HG03108 (cell line): ENCODE measurements at regions not wholly inside any gene's neighbourhood (a gene's known extent, or its start where the extent isn't known, plus 50 kb on each side); places are given as distances from the start of the nearest gene placed in this dataset.

Experiments used
- ATAC-seq: cut with Tn5 transposase; IDR thresholded peaks from one replicate; pipeline ENCODE4 v1.9.1; 2021; ENCODE audit warnings: moderate library complexity; ENCODE audit not compliant: unreplicated experiment

- no peak for ATAC-seq
These were observed 63.7 kb upstream of the TPRG1 start for GRCh38 chr3:189108067-189108466.

DNA sequence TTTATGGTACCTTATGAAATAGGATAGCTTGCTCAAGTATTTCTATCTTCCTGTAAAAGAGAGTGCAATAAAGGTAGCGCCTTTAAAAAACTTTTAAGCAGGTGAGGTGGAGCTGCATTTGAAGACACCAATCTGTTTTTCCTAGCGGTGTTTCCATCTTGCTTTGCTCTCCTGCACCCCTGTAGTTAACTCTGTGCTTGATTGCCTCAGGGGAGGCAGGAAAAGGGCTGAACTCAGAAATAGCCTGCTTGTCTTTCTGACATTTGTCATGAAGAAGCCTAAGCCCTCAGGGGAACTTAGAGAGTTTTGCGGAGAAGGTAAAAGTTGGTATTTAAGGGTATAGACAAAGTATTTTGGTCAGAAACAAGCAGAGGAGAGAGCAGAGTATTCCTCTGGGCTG, 63.0 kb upstream of the TPRG1 start:
- ATAC-seq = no peak

GRCh38 chr3:189109145-189109544, 62.6 kb upstream of the TPRG1 start:
- no peak for ATAC-seq

DNA sequence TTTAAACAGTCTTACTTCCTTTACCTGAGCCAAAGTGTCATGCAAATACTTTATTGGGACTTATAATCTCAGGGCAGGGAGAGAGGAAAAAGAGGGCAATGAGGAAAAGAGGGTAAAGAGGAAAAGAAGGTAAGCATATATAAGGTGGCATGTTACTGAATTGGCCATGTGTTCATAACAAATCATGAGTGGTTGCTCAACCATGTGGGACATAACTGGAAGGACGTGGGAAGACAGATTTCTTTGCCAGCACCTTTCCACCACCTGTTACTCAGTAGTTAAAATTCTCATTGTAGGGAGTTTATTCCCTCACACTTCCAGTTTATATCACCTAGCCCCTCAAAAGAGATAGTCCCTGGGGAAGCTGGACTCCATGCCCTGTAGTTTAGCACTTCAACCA, 54.7 kb upstream of the TPRG1 start:
- ATAC-seq = no peak

GRCh38 chr3:189118896-189119295, 52.9 kb upstream of the TPRG1 start:
- ATAC-seq = no peak

DNA sequence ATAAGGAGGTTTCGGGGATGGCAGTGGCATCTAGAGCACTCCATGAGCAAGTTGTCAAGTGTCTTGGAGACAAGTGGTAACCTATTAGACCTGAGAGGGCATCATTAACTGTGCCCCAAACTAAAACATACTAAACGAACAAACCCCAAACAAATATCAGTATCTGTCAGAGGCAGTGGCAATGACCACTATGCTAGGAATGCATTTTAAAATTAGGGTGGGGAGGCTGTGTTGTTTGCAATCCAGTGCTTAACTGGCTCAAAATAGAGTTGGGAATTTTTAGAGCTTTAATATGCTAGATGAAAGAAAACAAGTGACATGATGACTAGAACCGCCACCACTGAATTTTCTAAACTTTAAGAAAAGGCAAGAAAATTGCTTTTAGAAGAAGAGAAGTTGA, 51.8 kb upstream of the TPRG1 start:
- no peak for ATAC-seq

DNA sequence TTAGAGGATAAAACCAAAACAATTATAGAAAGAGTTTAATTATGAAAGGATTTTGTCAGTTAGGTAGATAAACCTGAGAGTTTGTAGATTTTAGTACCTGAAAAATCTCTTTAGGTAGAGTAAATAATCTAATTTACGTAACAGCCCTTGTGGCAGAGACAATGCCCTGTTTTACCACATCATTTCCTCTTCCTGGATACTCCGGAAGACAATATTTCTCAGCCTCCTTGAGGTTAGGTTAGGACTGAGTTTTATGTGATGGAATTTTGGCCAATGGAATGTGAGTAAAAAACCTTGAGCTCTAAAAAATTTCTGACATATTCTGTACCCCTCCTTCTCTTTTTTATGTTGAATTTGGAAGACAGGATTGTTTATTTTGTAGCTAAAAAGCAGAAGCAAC, 50.7 kb upstream of the TPRG1 start:
- no peak for ATAC-seq
